Thoracic aorta (tissue), 2 donors: ENCODE measurements at regions not wholly inside any gene's neighbourhood (a gene's known extent, or its start where the extent isn't known, plus 50 kb on each side); places are given as distances from the start of the nearest gene placed in this dataset.
"Not testable (repeated sequence)": the region's sequence is repeated elsewhere in the genome, so short reads cannot be mapped to it uniquely, and the experiment has no call there.

Experiments used
- ATAC-seq: fragments of 150-250 bp; one replicate; pipeline ENCODE4 v1.8.0; 2017; ENCODE audit warnings: low read depth; ENCODE audit not compliant: insufficient number of reproducible peaks, low FRiP score
- DNase-seq: peaks from one replicate; pipeline ENCODE4 v3.0.0-alpha.2; 2020; ENCODE audit warnings: low spot score
- H3K27ac ChIP-seq, 2 donors: fragments of 200-600 bp; sonication (generic); 1 replicate in 1 of 2; 2 replicates in 1 of 2; pipeline ENCODE4 v1.5.1; 2016; ENCODE audit warnings: mild to moderate bottlenecking in 2 of 2, moderate library complexity in 2 of 2
- H3K27me3 ChIP-seq: fragments of 200-600 bp; sonication (generic); replicated peaks from 2 replicates; pipeline ENCODE4 v1.6.0; 2016; ENCODE audit warnings: mild to moderate bottlenecking; ENCODE audit not compliant: insufficient read depth
- H3K36me3 ChIP-seq: fragments of 200-600 bp; sonication (generic); one replicate; pipeline ENCODE4 v1.5.1; 2016
- H3K4me1 ChIP-seq, 2 donors: fragments of 200-600 bp; sonication (generic); 1 replicate in 1 of 2; 2 replicates in 1 of 2; pipeline versions ENCODE4 v1.5.1 to v1.6.0; 2016; ENCODE audit warnings: low read depth in 2 of 2, mild to moderate bottlenecking in 1 of 2; ENCODE audit not compliant: control insufficient read depth in 1 of 2
- H3K4me3 ChIP-seq: fragments of 200-600 bp; sonication (generic); 2 replicates; pipeline ENCODE4 v1.5.1; 2016; ENCODE audit warnings: mild to moderate bottlenecking
- H3K9me3 ChIP-seq: fragments of 200-600 bp; sonication (generic); 2 replicates; pipeline ENCODE4 v1.5.1; 2016
- CTCF ChIP-seq: fragments of 200-600 bp; sonication (generic); IDR thresholded peaks from one replicate; pipeline ENCODE4 v1.5.1; 2019; ENCODE audit warnings: antibody characterized with exemption

GRCh38 chr11:71367756-71368155 lies 80.4 kb downstream of the DHCR7 start:
- no peak overlapping the region for H3K4me3 ChIP-seq
- H3K27ac ChIP-seq: no peak overlapping the region
- H3K9me3 ChIP-seq: no peaks in the 10 kb centered on the region
- DNase-seq (no peak), ATAC-seq (no peak)
- TF ChIP-seq CTCF: no peak
- H3K27me3 ChIP-seq: no peaks in the 10 kb centered on the region
- H3K4me1 ChIP-seq: peaks cover 0 to 15% of the 10 kb centered on the region in 2 donors
- H3K36me3 ChIP-seq: no peaks in the 10 kb centered on the region

DNA sequence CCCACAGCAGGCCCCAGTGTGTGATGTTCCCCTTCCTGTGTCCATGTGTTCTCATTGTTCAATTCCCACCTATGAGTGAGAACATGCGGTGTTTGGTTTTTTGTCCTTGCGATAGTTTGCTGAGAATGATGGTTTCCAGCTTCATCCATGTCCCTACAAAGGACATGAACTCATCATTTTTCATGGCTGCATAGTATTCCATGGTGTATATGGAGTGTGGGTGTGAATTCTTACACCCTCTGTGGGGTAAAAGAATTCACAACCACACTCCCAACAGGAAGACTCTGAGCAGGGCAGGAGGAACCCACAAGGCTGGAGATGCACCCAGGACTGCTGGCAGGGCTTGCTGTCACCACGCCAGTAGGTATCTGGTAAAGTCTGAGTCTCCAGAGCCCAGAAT lies 80.9 kb downstream of the DHCR7 start:
- H3K27me3 ChIP-seq, H3K27ac ChIP-seq, ATAC-seq, DNase-seq, H3K36me3 ChIP-seq, H3K4me3 ChIP-seq, H3K9me3 ChIP-seq: not testable (repeated sequence)
- H3K4me1 ChIP-seq: peaks cover 0 to 15% of the 10 kb centered on the region in 2 donors

- Histone ChIP-seq H3K27ac (no peak overlapping the region), H3K9me3 (no peaks in the 10 kb centered on the region), H3K27me3 (no peaks in the 10 kb centered on the region), H3K4me1 (peaks cover 0 to 15% of the 10 kb centered on the region in 2 donors), H3K4me3 (no peak overlapping the region), H3K36me3 (no peaks in the 10 kb centered on the region)
- DNase-seq: no peak
- ATAC-seq: no peak
- no peak for TF ChIP-seq CTCF
Observed at GRCh38 chr11:71366076-71366475, 82.1 kb downstream of the DHCR7 start.

GRCh38 chr11:71365626-71366025 lies 82.6 kb downstream of the DHCR7 start:
- Histone ChIP-seq H3K27me3 (no peaks in the 10 kb centered on the region), H3K4me1 (peaks cover 0 to 15% of the 10 kb centered on the region in 2 donors), H3K9me3 (no peaks in the 10 kb centered on the region), H3K4me3 (no peak overlapping the region), H3K27ac (no peak overlapping the region), H3K36me3 (no peaks in the 10 kb centered on the region)
- TF ChIP-seq CTCF: no peak
- DNase-seq: no peak
- no peak for ATAC-seq

DNA sequence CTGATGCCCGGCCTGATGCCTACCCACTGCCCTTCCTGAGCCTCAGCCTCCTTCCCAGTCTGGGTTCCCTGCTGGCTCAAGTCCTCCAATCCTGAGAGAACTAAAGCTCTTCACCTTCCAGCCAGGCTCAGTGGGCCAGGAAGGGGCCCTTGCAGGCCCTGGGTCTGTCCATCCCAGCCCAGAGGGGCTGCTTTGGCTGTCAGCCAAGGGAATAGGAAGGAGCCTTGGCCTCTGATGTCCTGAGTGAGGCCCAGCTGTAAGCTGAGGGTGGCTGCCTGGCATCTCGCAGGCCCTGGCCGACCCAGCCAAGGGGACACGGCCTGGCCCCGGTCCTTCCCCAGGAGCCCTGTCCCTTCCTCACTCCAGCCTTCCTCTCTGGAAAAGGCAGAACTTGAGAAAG lies 83.4 kb downstream of the DHCR7 start:
- Histone ChIP-seq H3K4me3 (no peak overlapping the region), H3K36me3 (no peaks in the 10 kb centered on the region), H3K27ac (no peak overlapping the region), H3K9me3 (no peaks in the 10 kb centered on the region), H3K27me3 (no peaks in the 10 kb centered on the region), H3K4me1 (peaks cover 0 to 15% of the 10 kb centered on the region in 2 donors)
- DNase-seq (no peak), ATAC-seq (no peak)
- TF ChIP-seq CTCF: no peak

- Histone ChIP-seq H3K4me3 (no peak overlapping the region), H3K27me3 (no peaks in the 10 kb centered on the region), H3K36me3 (no peaks in the 10 kb centered on the region), H3K27ac (no peak overlapping the region), H3K9me3 (no peaks in the 10 kb centered on the region), H3K4me1 (peaks cover 0 to 15% of the 10 kb centered on the region in 2 donors)
- no peak for DNase-seq
- TF ChIP-seq CTCF: no peak
- ATAC-seq: no peak
Observed at GRCh38 chr11:71364176-71364671, 84.0 kb downstream of the DHCR7 start.
